ENCODE measurements at regions not wholly inside any gene's neighbourhood (a gene's known extent, or its start where the extent isn't known, plus 50 kb on each side); places are given as distances from the start of the nearest gene placed in this dataset.

DNA sequence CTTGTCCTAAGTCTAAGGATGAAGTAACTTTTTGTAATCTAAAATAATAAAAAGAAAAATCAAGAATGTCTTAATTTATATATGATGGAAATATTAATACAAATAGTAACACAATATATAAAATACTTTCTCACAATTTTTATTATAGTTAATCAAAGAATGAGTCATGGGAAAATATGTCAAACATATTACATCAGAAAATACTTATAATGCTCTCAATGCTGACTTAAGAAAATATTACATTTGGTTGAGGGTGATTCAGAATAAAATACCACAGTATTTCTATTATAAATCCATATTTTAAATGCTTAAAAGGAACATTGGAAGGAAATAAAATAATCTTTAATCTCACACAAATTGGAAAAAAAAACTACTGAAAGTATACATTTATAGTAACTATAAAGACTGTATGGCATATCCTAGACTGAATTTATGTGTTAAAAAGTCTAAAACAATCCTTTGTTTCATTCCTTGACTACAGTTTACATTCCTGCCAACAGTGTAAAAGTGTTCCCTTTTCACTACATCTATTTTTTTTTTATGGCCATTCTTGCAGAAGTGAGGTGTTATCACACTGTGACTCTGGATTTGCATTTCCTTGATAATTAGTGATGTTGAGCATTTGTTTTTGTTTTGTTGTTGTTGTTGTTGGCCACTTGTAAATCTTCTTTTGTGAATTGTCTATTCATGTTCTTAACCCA is 1573.5 kb upstream of the ACVR2A start:
- TF ChIP-seq POLR2A (IDR thresholded peaks at IDR 0.05) = no peak
- TF ChIP-seq, protein P1, sequence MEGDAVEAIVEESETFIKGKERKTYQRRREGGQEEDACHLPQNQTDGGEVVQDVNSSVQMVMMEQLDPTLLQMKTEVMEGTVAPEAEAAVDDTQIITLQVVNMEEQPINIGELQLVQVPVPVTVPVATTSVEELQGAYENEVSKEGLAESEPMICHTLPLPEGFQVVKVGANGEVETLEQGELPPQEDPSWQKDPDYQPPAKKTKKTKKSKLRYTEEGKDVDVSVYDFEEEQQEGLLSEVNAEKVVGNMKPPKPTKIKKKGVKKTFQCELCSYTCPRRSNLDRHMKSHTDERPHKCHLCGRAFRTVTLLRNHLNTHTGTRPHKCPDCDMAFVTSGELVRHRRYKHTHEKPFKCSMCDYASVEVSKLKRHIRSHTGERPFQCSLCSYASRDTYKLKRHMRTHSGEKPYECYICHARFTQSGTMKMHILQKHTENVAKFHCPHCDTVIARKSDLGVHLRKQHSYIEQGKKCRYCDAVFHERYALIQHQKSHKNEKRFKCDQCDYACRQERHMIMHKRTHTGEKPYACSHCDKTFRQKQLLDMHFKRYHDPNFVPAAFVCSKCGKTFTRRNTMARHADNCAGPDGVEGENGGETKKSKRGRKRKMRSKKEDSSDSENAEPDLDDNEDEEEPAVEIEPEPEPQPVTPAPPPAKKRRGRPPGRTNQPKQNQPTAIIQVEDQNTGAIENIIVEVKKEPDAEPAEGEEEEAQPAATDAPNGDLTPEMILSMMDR (IDR thresholded peaks at IDR 0.05) = no peak

All from suprapubic skin (tissue), 3 donors.